ENCODE measurements at regions not wholly inside any gene's neighbourhood (a gene's known extent, or its start where the extent isn't known, plus 50 kb on each side); places are given as distances from the start of the nearest gene placed in this dataset.

- Histone ChIP-seq H3K27me3 (no peaks in the 10 kb centered on the region), H3K27ac (no peak overlapping the region), H3K36me3 (no peaks in the 10 kb centered on the region), H3K9me3 (no peaks in the 10 kb centered on the region), H3K4me3 (no peak overlapping the region), H3K4me1 (peaks cover 11% of the 10 kb centered on the region)
- no peak for DNase-seq (ENCODE audit: extremely low spot score in 2 of 2)
- intact Hi-C loops (cut with DNase I) = no loop called here
- TF ChIP-seq POLR2AphosphoS5 (IDR thresholded peaks at IDR 0.05; ENCODE audit: insufficient read depth in 1 of 2, low read depth in 1 of 2) = no peak
- no peak for TF ChIP-seq CTCF (IDR thresholded peaks at IDR 0.05)
- no peak for TF ChIP-seq POLR2A (IDR thresholded peaks at IDR 0.05)
These were observed 164.2 kb downstream of the INHBB start for GRCh38 chr2:120509991-120510735.

GRCh38 chr2:120510751-120511395, 164.9 kb downstream of the INHBB start:
- H3K36me3 ChIP-seq = no peaks in the 10 kb centered on the region
- DNase-seq (ENCODE audit: extremely low spot score in 2 of 2) = no peak
- H3K9me3 ChIP-seq = no peaks in the 10 kb centered on the region
- peaks cover 11% of the 10 kb centered on the region for H3K4me1 ChIP-seq
- intact Hi-C loops (cut with DNase I) = no loop called here
- no peaks in the 10 kb centered on the region for H3K27me3 ChIP-seq
- no peak overlapping the region for H3K4me3 ChIP-seq
- no peak overlapping the region for H3K27ac ChIP-seq
- TF ChIP-seq POLR2A (IDR thresholded peaks at IDR 0.05) = no peak
- no peak for TF ChIP-seq CTCF (IDR thresholded peaks at IDR 0.05)
- TF ChIP-seq POLR2AphosphoS5 (IDR thresholded peaks at IDR 0.05; ENCODE audit: insufficient read depth in 1 of 2, low read depth in 1 of 2) = no peak

GRCh38 chr2:120511536-120511935, 165.6 kb downstream of the INHBB start:
- no peak for TF ChIP-seq POLR2A (IDR thresholded peaks at IDR 0.05)
- TF ChIP-seq CTCF (IDR thresholded peaks at IDR 0.05) = no peak
- TF ChIP-seq POLR2AphosphoS5 (IDR thresholded peaks at IDR 0.05; ENCODE audit: insufficient read depth in 1 of 2, low read depth in 1 of 2) = no peak
- no peak overlapping the region for H3K27ac ChIP-seq
- intact Hi-C loops (cut with DNase I) = no loop called here
- DNase-seq (ENCODE audit: extremely low spot score in 2 of 2) = no peak
- no peaks in the 10 kb centered on the region for H3K27me3 ChIP-seq
- no peaks in the 10 kb centered on the region for H3K9me3 ChIP-seq
- H3K4me3 ChIP-seq = no peak overlapping the region
- H3K36me3 ChIP-seq = no peaks in the 10 kb centered on the region
- peaks cover 11% of the 10 kb centered on the region for H3K4me1 ChIP-seq

GRCh38 chr2:120511947-120512710, 166.2 kb downstream of the INHBB start:
- Histone ChIP-seq H3K27me3 (no peaks in the 10 kb centered on the region), H3K27ac (no peak overlapping the region), H3K36me3 (no peaks in the 10 kb centered on the region), H3K4me3 (no peak overlapping the region), H3K9me3 (no peaks in the 10 kb centered on the region), H3K4me1 (peaks cover 11% of the 10 kb centered on the region)
- no peak for DNase-seq (ENCODE audit: extremely low spot score in 2 of 2)
- intact Hi-C loops (cut with DNase I) = no loop called here
- TF ChIP-seq POLR2A (IDR thresholded peaks at IDR 0.05) = no peak
- TF ChIP-seq POLR2AphosphoS5 (IDR thresholded peaks at IDR 0.05; ENCODE audit: insufficient read depth in 1 of 2, low read depth in 1 of 2) = no peak
- no peak for TF ChIP-seq CTCF (IDR thresholded peaks at IDR 0.05)

Measured in vagina (tissue), 2 donors.